C4-2B (cell line): ENCODE measurements at regions not wholly inside any gene's neighbourhood (a gene's known extent, or its start where the extent isn't known, plus 50 kb on each side); places are given as distances from the start of the nearest gene placed in this dataset.

Source experiments
- CTCF ChIP-seq: fragments of 450-650 bp; conservative IDR thresholded peaks from 2 replicates; pipeline ENCODE4 v1.5.1; 2017; ENCODE audit warnings: mild to moderate bottlenecking
- ZFX ChIP-seq: fragments of 450-650 bp; IDR thresholded peaks from 2 replicates; pipeline ENCODE4 v1.6.1; 2017

GRCh38 chr5:38141665-38142064, 116.7 kb upstream of the EGFLAM start:
- TF ChIP-seq CTCF (no peak), ZFX (no peak)
